ENCODE measurements at regions not wholly inside any gene's neighbourhood (a gene's known extent, or its start where the extent isn't known, plus 50 kb on each side); places are given as distances from the start of the nearest gene placed in this dataset.

GRCh38 chr4:166279261-166279660 lies 406.2 kb downstream of the TLL1 start:
- TF ChIP-seq POLR2AphosphoS5 (IDR thresholded peaks at IDR 0.05; ENCODE audit: borderline replicate concordance, low read depth, low read length) = no peak
- no peak for TF ChIP-seq EZH2 (IDR thresholded peaks at IDR 0.05)
